ENCODE measurements at regions not wholly inside any gene's neighbourhood (a gene's known extent, or its start where the extent isn't known, plus 50 kb on each side); places are given as distances from the start of the nearest gene placed in this dataset.

- no peak for DNase-seq (ENCODE audit: extremely low read depth in 1 of 2, low read depth in 1 of 2)
Observed at GRCh38 chr12:9264546-9264945, 56.4 kb upstream of the PZP start.

GRCh38 chr12:9260931-9261330 is 52.7 kb upstream of the PZP start:
- no peak for DNase-seq (ENCODE audit: extremely low read depth in 1 of 2, low read depth in 1 of 2)

- DNase-seq (ENCODE audit: extremely low read depth in 1 of 2, low read depth in 1 of 2): no peak
Observed at GRCh38 chr12:9258676-9259075, 50.5 kb upstream of the PZP start.
